ENCODE measurements at regions not wholly inside any gene's neighbourhood (a gene's known extent, or its start where the extent isn't known, plus 50 kb on each side); places are given as distances from the start of the nearest gene placed in this dataset.

DNA sequence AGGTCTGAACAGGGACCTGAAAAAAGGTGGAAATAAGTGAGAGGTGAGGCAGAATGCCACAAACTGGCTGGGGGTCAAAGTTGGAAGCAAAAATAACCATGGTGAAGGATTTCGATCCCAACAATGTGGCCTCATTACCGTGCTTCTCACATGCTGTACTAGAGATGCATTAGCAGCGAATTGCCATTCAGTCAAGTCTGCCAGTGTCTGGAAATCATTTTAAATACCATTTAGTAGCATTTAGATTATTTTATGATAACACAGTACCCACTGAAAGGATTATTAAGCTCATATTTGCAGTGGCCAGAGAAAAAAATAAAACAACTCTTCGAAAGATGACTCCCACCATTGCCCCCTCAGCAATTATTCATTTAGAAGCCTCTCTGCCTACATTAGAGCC is 294.6 kb upstream of the SLC24A2 start:
- ChIA-PET CTCF (ENCODE audit: low intra/inter-chr PET ratio) (no interaction called here), POLR2A (no interaction called here)
- DNase-seq (ENCODE audit: extremely low read depth in 1 of 4, low spot score in 3 of 4) (no peak), FAIRE-seq (no peak), ATAC-seq (no peak)
- WGBS (ENCODE audit: insufficient coverage, low coverage, missing lambda C conversion rate): 0% methylated on average over 4 of the region's 4 CpGs
- TF ChIP-seq, protein P1, sequence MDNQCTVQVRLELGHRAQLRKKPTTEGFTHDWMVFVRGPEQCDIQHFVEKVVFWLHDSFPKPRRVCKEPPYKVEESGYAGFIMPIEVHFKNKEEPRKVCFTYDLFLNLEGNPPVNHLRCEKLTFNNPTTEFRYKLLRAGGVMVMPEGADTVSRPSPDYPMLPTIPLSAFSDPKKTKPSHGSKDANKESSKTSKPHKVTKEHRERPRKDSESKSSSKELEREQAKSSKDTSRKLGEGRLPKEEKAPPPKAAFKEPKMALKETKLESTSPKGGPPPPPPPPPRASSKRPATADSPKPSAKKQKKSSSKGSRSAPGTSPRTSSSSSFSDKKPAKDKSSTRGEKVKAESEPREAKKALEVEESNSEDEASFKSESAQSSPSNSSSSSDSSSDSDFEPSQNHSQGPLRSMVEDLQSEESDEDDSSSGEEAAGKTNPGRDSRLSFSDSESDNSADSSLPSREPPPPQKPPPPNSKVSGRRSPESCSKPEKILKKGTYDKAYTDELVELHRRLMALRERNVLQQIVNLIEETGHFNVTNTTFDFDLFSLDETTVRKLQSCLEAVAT (IDR thresholded peaks at IDR 0.05): no peak
- TF ChIP-seq ZNF197 (CRISPR knock-in tag; IDR thresholded peaks at IDR 0.05; ENCODE audit: low read depth): no peak
- TF ChIP-seq UBTF (IDR thresholded peaks at IDR 0.05; ENCODE audit: borderline replicate concordance in 1 of 2, low read depth in 2 of 2, low read length in 2 of 2): no peak
- no peak for TF ChIP-seq ZNF395 (CRISPR knock-in tag; IDR thresholded peaks at IDR 0.05)
- TF ChIP-seq, protein P2, sequence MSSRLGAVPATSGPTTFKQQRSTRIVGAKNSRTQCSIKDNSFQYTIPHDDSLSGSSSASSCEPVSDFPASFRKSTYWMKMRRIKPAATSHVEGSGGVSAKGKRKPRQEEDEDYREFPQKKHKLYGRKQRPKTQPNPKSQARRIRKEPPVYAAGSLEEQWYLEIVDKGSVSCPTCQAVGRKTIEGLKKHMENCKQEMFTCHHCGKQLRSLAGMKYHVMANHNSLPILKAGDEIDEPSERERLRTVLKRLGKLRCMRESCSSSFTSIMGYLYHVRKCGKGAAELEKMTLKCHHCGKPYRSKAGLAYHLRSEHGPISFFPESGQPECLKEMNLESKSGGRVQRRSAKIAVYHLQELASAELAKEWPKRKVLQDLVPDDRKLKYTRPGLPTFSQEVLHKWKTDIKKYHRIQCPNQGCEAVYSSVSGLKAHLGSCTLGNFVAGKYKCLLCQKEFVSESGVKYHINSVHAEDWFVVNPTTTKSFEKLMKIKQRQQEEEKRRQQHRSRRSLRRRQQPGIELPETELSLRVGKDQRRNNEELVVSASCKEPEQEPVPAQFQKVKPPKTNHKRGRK (tag; IDR thresholded peaks at IDR 0.05): no peak
- TF ChIP-seq ILF3 (IDR thresholded peaks at IDR 0.05; ENCODE audit: borderline replicate concordance): no peak
- TF ChIP-seq SRF (CRISPR knock-in tag; IDR thresholded peaks at IDR 0.05): no peak
- TF ChIP-seq GATA2 (CRISPR knock-in tag; IDR thresholded peaks at IDR 0.05): no peak
- TF ChIP-seq GABPB1 (CRISPR knock-in tag; IDR thresholded peaks at IDR 0.05): no peak
- TF ChIP-seq TBP (optimal IDR thresholded peaks at IDR 0.05; ENCODE audit: low read depth, low read length): no peak
- Histone ChIP-seq H3K79me2 (ENCODE audit: control insufficient read depth, insufficient read depth, low read length) (no peaks in the 10 kb centered on the region), H3K4me3 (no peak overlapping the region), H3K9me3 (replicated peaks; ENCODE audit: control insufficient read depth, insufficient read depth, low read depth, low read length) (no peaks in the 10 kb centered on the region), H3K4me1 (replicated peaks in 1 of 2; ENCODE audit: control insufficient read depth in 2 of 2, insufficient read depth in 2 of 2, low read length in 2 of 2) (no peaks in the 10 kb centered on the region), H3K9ac (ENCODE audit: insufficient read depth in 1 of 2, low read depth in 2 of 2, low read length in 2 of 2) (no peak overlapping the region), H2AFZ (ENCODE audit: low read depth, low read length) (no peak overlapping the region), H3K27me3 (ENCODE audit: control insufficient read depth in 2 of 2, insufficient read depth in 2 of 2, low read length in 2 of 2) (no peaks in the 10 kb centered on the region), H4K20me1 (replicated peaks; ENCODE audit: control insufficient read depth, insufficient read depth, low read length) (no peaks in the 10 kb centered on the region), H3K36me3 (ENCODE audit: control insufficient read depth, insufficient read depth, low read length) (no peaks in the 10 kb centered on the region), H3K4me2 (ENCODE audit: insufficient read depth, low read length) (no peak overlapping the region), H3K9me1 (ENCODE audit: control insufficient read depth, insufficient read depth, low read length) (no peaks in the 10 kb centered on the region), H3K27ac (ENCODE audit: extremely low read depth, low read depth, low read length) (no peak overlapping the region)
- intact Hi-C loops (cut with micrococcal nuclease) (no loop called here), in situ Hi-C loops (cut with MboI) (no loop called here)
- no TSS peak for BruUV-seq (replicated peaks)
